ENCODE measurements at regions not wholly inside any gene's neighbourhood (a gene's known extent, or its start where the extent isn't known, plus 50 kb on each side); places are given as distances from the start of the nearest gene placed in this dataset.

GRCh38 chr4:137200322-137200721 lies 332.0 kb downstream of the PCDH18 start:
- no peak for DNase-seq

- no peak for DNase-seq
Measured at GRCh38 chr4:137198791-137199190, 333.5 kb downstream of the PCDH18 start.

- no peak for DNase-seq
Measured at GRCh38 chr4:137194670-137195069, 337.6 kb downstream of the PCDH18 start.

GRCh38 chr4:137193564-137193963 lies 338.7 kb downstream of the PCDH18 start:
- DNase-seq = no peak

GRCh38 chr4:137181293-137181899 lies 350.9 kb downstream of the PCDH18 start:
- no peak for DNase-seq

GRCh38 chr4:137180349-137180748 lies 351.9 kb downstream of the PCDH18 start:
- no peak for DNase-seq

GRCh38 chr4:137156807-137157206 lies 375.5 kb downstream of the PCDH18 start:
- DNase-seq = no peak

GRCh38 chr4:137156054-137156453 lies 376.2 kb downstream of the PCDH18 start:
- DNase-seq = no peak

GRCh38 chr4:137131201-137131600 lies 401.1 kb downstream of the PCDH18 start:
- DNase-seq = no peak

GRCh38 chr4:137129845-137130244 lies 402.4 kb downstream of the PCDH18 start:
- DNase-seq = no peak

GRCh38 chr4:137129441-137129840 lies 402.9 kb downstream of the PCDH18 start:
- no peak for DNase-seq

- DNase-seq = no peak
Measured at GRCh38 chr4:137125011-137125410, 407.3 kb downstream of the PCDH18 start.

GRCh38 chr4:137124278-137124932 lies 407.9 kb downstream of the PCDH18 start:
- DNase-seq = peak; percentile 0

- DNase-seq = no peak
Measured at GRCh38 chr4:137122876-137123275, 409.4 kb downstream of the PCDH18 start.

- DNase-seq = no peak
Measured at GRCh38 chr4:137116144-137116543, 416.1 kb downstream of the PCDH18 start.

GRCh38 chr4:137106733-137107132 lies 425.6 kb downstream of the PCDH18 start:
- DNase-seq = no peak

- DNase-seq = no peak
Measured at GRCh38 chr4:137106287-137106686, 426.0 kb downstream of the PCDH18 start.

GRCh38 chr4:137090951-137091350 lies 441.3 kb downstream of the PCDH18 start:
- DNase-seq = no peak

- DNase-seq = no peak
Measured at GRCh38 chr4:137083571-137084135, 448.6 kb downstream of the PCDH18 start.

GRCh38 chr4:137082061-137082460 lies 450.2 kb downstream of the PCDH18 start:
- no peak for DNase-seq

- no peak for DNase-seq
Measured at GRCh38 chr4:137076908-137077307, 455.4 kb downstream of the PCDH18 start.

- no peak for DNase-seq
Measured at GRCh38 chr4:137075586-137075985, 456.7 kb downstream of the PCDH18 start.

- no peak for DNase-seq
Measured at GRCh38 chr4:137070614-137071013, 461.7 kb downstream of the PCDH18 start.

GRCh38 chr4:137069473-137069872 lies 462.8 kb downstream of the PCDH18 start:
- no peak for DNase-seq

- DNase-seq = no peak
Measured at GRCh38 chr4:137067735-137068134, 464.6 kb downstream of the PCDH18 start.
